ENCODE measurements at regions not wholly inside any gene's neighbourhood (a gene's known extent, or its start where the extent isn't known, plus 50 kb on each side); places are given as distances from the start of the nearest gene placed in this dataset.

- TF ChIP-seq POLR2A (IDR thresholded peaks at IDR 0.05; ENCODE audit: low read depth, low read length) (no peak; the same call in 1 of the 2 replicates), CTCF (conservative IDR thresholded peaks at IDR 0.05; ENCODE audit: low read depth, low read length) (no peak), RAD21 (IDR thresholded peaks at IDR 0.05; ENCODE audit: low read length) (no peak), ELK1 (IDR thresholded peaks at IDR 0.05; ENCODE audit: borderline replicate concordance, low read depth, low read length) (no peak), MXI1 (IDR thresholded peaks at IDR 0.05; ENCODE audit: borderline replicate concordance, low read depth, low read length) (no peak), RFX5 (IDR thresholded peaks at IDR 0.05; ENCODE audit: low read depth, low read length) (no peak), RCOR1 (IDR thresholded peaks at IDR 0.05; ENCODE audit: insufficient replicate concordance, low read length) (no peak), CEBPB (IDR thresholded peaks at IDR 0.05; ENCODE audit: low read depth, low read length) (no peak), NFE2L2 (IDR thresholded peaks at IDR 0.05; ENCODE audit: low read depth, low read length) (no peak), BHLHE40 (IDR thresholded peaks at IDR 0.05; ENCODE audit: low read depth, low read length) (no peak)
- TF ChIP-seq, protein P1, sequence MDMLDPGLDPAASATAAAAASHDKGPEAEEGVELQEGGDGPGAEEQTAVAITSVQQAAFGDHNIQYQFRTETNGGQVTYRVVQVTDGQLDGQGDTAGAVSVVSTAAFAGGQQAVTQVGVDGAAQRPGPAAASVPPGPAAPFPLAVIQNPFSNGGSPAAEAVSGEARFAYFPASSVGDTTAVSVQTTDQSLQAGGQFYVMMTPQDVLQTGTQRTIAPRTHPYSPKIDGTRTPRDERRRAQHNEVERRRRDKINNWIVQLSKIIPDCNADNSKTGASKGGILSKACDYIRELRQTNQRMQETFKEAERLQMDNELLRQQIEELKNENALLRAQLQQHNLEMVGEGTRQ (IDR thresholded peaks at IDR 0.05; ENCODE audit: low read depth, low read length): no peak
Observed at GRCh38 chr11:97966901-97967300, 1053.8 kb upstream of the CNTN5 start.

All from IMR-90 (cell line).